OCI-LY3 (cell line): ENCODE measurements at regions not wholly inside any gene's neighbourhood (a gene's known extent, or its start where the extent isn't known, plus 50 kb on each side); places are given as distances from the start of the nearest gene placed in this dataset.

ENCODE experiments used
- H2AFZ ChIP-seq: fragments of 200-600, 300-600 bp; shearing (Covaris generic); 2 replicates; pipeline ENCODE4 v1.6.0; 2014; ENCODE audit warnings: antibody characterized with exemption, low read depth, low read length
- H3K27ac ChIP-seq: fragments of 200-600, 300-600 bp; sonication (generic); 2 replicates; pipeline ENCODE4 v1.5.1; 2014; ENCODE audit warnings: mild to moderate bottlenecking, low read length, moderate library complexity, mixed read lengths
- H3K27me3 ChIP-seq: fragments of 200-600, 300-600 bp; sonication (generic); 2 replicates; pipeline ENCODE4 v1.6.1; 2014; ENCODE audit warnings: low read depth, low read length, mixed read lengths
- H3K36me3 ChIP-seq: fragments of 200-600, 300-600 bp; sonication (generic); replicated peaks from 2 replicates; pipeline ENCODE3; 2014; ENCODE audit warnings: low read depth, low read length, mixed read lengths
- H3K4me1 ChIP-seq: fragments of 300-600, 200-600 bp; sonication (generic); 2 replicates; pipeline ENCODE4 v1.6.1; 2014; ENCODE audit warnings: low read length, mixed read lengths
- H3K4me2 ChIP-seq: fragments of 200-600, 300-600 bp; sonication (generic); 2 replicates; pipeline ENCODE4 v1.6.1; 2014; ENCODE audit warnings: low read length, mixed read lengths
- H3K4me3 ChIP-seq: fragments of 300-600, 200-600 bp; sonication (generic); 2 replicates; pipeline ENCODE4 v1.5.1; 2014; ENCODE audit warnings: antibody characterized with exemption, mild to moderate bottlenecking, low read length, moderate library complexity
- H3K79me2 ChIP-seq: fragments of 300-600, 200-600 bp; shearing (Covaris generic); 2 replicates; pipeline ENCODE4 v1.6.1; 2014; ENCODE audit warnings: mild to moderate bottlenecking, low read length, mixed read lengths
- H3K9ac ChIP-seq: fragments of 300-600, 200-600 bp; shearing (Covaris generic); 2 replicates; pipeline ENCODE4 v1.6.0; 2014; ENCODE audit warnings: mild to moderate bottlenecking, low read length, moderate library complexity
- H3K9me3 ChIP-seq: fragments of 200-600, 300-600 bp; shearing (Covaris generic); 2 replicates; pipeline ENCODE4 v1.6.1; 2014; ENCODE audit warnings: low read length, mixed read lengths; ENCODE audit not compliant: insufficient read depth
- H4K20me1 ChIP-seq: fragments of 200-600, 300-600 bp; sonication (generic); 2 replicates; pipeline ENCODE4 v1.6.1; 2016; ENCODE audit warnings: low read length, mixed read lengths; ENCODE audit not compliant: insufficient read depth
- EZH2phosphoT487 ChIP-seq: fragments of 200-600 bp; shearing (Covaris generic); IDR thresholded peaks from 2 replicates; pipeline ENCODE4 v1.6.1; 2018; ENCODE audit warnings: antibody characterized with exemption, mixed run types, low read depth
- TF ChIP-seq, protein P1 (sequence below): fragments of 200-600, 300-600 bp; sonication (generic); IDR thresholded peaks from 2 replicates; pipeline ENCODE4 v1.5.1; 2014; ENCODE audit warnings: antibody characterized with exemption, low read length, low read depth

DNA sequence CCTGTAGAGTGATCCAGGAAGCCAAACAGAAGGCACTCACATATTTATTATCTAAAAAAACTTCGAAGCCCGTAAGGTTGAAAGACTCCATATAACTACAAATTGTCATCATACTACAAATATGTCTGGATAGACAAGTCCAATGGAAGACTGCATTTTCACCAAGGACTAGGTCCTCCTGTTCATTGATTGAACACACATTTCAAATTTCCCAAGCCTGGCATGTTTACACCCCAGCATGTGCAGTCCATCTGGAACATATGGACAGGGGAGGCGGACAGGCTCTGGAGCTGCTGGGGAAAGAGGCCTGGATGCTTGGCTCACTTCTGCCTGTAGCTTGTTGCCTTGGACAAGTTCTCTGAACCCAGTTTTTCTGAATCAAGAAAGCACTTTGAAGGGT, 378.7 kb downstream of the ENC1 start:
- H3K4me1 ChIP-seq: peaks cover 47% of the 10 kb centered on the region
- no peaks in the 10 kb centered on the region for H3K36me3 ChIP-seq
- no peaks in the 10 kb centered on the region for H3K27me3 ChIP-seq
- no peaks in the 10 kb centered on the region for H4K20me1 ChIP-seq
- no peak overlapping the region for H2AFZ ChIP-seq
- no peaks in the 10 kb centered on the region for H3K79me2 ChIP-seq
- no peaks in the 10 kb centered on the region for H3K9me3 ChIP-seq
- H3K27ac ChIP-seq: no peak overlapping the region
- TF ChIP-seq, protein P1, sequence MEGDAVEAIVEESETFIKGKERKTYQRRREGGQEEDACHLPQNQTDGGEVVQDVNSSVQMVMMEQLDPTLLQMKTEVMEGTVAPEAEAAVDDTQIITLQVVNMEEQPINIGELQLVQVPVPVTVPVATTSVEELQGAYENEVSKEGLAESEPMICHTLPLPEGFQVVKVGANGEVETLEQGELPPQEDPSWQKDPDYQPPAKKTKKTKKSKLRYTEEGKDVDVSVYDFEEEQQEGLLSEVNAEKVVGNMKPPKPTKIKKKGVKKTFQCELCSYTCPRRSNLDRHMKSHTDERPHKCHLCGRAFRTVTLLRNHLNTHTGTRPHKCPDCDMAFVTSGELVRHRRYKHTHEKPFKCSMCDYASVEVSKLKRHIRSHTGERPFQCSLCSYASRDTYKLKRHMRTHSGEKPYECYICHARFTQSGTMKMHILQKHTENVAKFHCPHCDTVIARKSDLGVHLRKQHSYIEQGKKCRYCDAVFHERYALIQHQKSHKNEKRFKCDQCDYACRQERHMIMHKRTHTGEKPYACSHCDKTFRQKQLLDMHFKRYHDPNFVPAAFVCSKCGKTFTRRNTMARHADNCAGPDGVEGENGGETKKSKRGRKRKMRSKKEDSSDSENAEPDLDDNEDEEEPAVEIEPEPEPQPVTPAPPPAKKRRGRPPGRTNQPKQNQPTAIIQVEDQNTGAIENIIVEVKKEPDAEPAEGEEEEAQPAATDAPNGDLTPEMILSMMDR: no peak
- TF ChIP-seq EZH2phosphoT487: no peak
- no peak overlapping the region for H3K9ac ChIP-seq
- H3K4me2 ChIP-seq: no peak overlapping the region
- H3K4me3 ChIP-seq: no peak overlapping the region

DNA sequence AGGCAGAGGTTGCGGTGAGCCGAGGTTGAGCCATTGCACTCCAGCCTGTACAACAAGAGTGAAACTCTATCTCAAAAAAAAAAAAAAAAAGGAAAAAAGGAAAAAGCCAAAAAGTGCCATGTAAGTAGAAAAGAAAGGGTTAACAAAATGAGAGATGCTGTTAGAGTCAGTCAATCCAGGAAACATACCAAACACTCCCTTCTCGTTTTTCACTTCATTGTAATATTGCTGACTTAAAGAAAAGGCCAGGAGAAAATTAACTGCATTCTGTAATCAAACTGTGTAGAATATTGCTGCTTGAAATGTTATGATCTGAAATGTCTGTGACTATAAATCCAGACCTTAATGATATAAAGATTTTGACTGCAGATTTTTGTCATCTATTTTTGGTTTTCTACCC, 379.1 kb downstream of the ENC1 start:
- Histone ChIP-seq H3K27me3 (no peaks in the 10 kb centered on the region), H3K4me2 (no peak overlapping the region), H3K36me3 (no peaks in the 10 kb centered on the region), H3K4me3 (no peak overlapping the region), H3K4me1 (peaks cover 48% of the 10 kb centered on the region), H3K27ac (no peak overlapping the region), H4K20me1 (no peaks in the 10 kb centered on the region), H3K9me3 (no peaks in the 10 kb centered on the region), H3K9ac (no peak overlapping the region), H3K79me2 (no peaks in the 10 kb centered on the region), H2AFZ (no peak overlapping the region)
- TF ChIP-seq, protein P1: no peak
- TF ChIP-seq EZH2phosphoT487: no peak

DNA sequence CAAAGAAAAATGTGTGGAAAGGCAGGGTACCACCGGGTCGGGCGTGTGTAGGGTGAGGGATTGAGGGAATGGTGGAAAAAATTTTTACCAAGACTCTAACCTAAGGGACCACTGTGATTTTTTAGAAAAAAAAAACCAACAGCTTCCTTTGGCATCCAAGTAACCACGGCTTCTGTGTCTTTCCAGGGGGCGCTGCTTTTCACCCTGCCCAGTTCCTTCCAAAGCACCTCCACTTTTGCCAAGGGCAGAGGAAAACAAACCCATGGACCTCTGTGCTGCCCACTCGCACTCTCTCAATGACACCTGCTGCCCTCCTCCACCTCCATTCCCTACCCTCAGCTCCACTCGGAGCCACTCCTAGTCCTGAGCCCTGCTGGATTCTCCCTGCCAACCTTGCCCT, 381.0 kb downstream of the ENC1 start:
- Histone ChIP-seq H3K4me2 (peak overlapping the region; percentile 91), H3K4me1 (peaks cover 48% of the 10 kb centered on the region), H3K4me3 (peak overlapping the region; percentile 64), H3K27ac (no peak overlapping the region), H3K9ac (no peak overlapping the region), H3K9me3 (no peaks in the 10 kb centered on the region), H2AFZ (0 out of 2 replicates have a peak overlapping the region, but pooled peaks have one; percentile 60), H4K20me1 (no peaks in the 10 kb centered on the region), H3K27me3 (no peaks in the 10 kb centered on the region), H3K79me2 (no peaks in the 10 kb centered on the region), H3K36me3 (no peaks in the 10 kb centered on the region)
- TF ChIP-seq EZH2phosphoT487: no peak
- TF ChIP-seq, protein P1: 0 out of 2 replicates have a peak, but pooled peaks have one; percentile 11

DNA sequence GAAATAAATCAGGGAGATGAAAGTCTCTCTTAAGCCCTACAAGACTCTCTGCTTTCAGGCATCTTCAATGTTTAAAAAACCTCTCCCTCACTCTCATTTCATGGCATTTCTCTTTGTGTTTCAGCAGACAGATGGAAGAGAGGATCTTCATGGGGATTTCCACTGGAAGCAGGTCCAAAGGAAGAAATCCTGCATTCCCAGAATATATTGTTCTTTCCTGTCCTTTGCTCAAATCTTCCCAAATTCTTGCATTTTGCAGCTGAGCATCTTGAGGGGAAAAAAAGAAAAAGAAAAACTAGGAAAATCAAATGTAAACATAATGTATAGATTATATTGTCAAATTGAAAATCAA, 382.2 kb downstream of the ENC1 start:
- Histone ChIP-seq H2AFZ (no peak overlapping the region), H3K36me3 (no peaks in the 10 kb centered on the region), H3K79me2 (no peaks in the 10 kb centered on the region), H3K27ac (no peak overlapping the region), H3K27me3 (0 out of 2 replicates have a peak, but pooled peaks cover 6% of the 10 kb centered on the region), H3K4me2 (peak overlapping the region; percentile 41), H3K4me3 (0 out of 2 replicates have a peak overlapping the region, but pooled peaks have one; percentile 27), H4K20me1 (no peaks in the 10 kb centered on the region), H3K4me1 (peaks cover 48% of the 10 kb centered on the region), H3K9me3 (no peaks in the 10 kb centered on the region), H3K9ac (no peak overlapping the region)
- TF ChIP-seq, protein P1: no peak
- no peak for TF ChIP-seq EZH2phosphoT487
